B cell (primary cell): ENCODE measurements at regions not wholly inside any gene's neighbourhood (a gene's known extent, or its start where the extent isn't known, plus 50 kb on each side); places are given as distances from the start of the nearest gene placed in this dataset.

Experiments
- ATAC-seq: fragments of 200-7000 bp; cut with Tn5 transposase; one replicate; pipeline ENCODE4 v1.10.0; 2021; ENCODE audit warnings: low read depth, mild to moderate bottlenecking, moderate number of reproducible peaks, moderate library complexity
- CTCF ChIA-PET: fragments of 350-600 bp; sonication (Branson Sonifier 250); formaldehyde crosslinking; loops from one replicate; lab custom pipeline; 2021; ENCODE audit warnings: antibody characterized with exemption, inconsistent platforms; lab: Charles Lee
- POLR2A ChIA-PET: fragments of 350-600 bp; sonication (Branson Sonifier 250); formaldehyde crosslinking; loops from one replicate; lab custom pipeline; 2021; ENCODE audit warnings: antibody characterized with exemption; lab: Charles Lee
- DNase-seq: peaks from one replicate; pipeline ENCODE4 v3.0.0; 2013
- H2AFZ ChIP-seq: 2 replicates; pipeline ENCODE4 v1.6.1; 2012; ENCODE audit warnings: mild to moderate bottlenecking, low read depth, low read length; ENCODE audit not compliant: insufficient read depth, poor library complexity, severe bottlenecking
- H3K27ac ChIP-seq, 2 donors: 1 replicate in 1 of 2; 2 replicates in 1 of 2; pipeline ENCODE4 v1.5.1; 2012 to 2013; ENCODE audit warnings: low read length in 2 of 2, mild to moderate bottlenecking in 2 of 2, moderate library complexity in 1 of 2
- H3K27me3 ChIP-seq, 4 experiments: fragments of 200-600 bp in 1 of 4; sonication (generic) in 1 of 4; replicated peaks in 1 of 4; 1 replicate in 2 of 4; 2 replicates in 2 of 4; pipeline versions ENCODE4 v1.6.1 to v1.7.0; 2013 to 2016; ENCODE audit warnings: low read length in 3 of 4, mild to moderate bottlenecking in 2 of 4, mixed read lengths in 1 of 4, moderate library complexity in 1 of 4; ENCODE audit not compliant: insufficient read depth in 4 of 4, control insufficient read depth in 3 of 4; ENCODE audit errors: control extremely low read depth in 1 of 4
- H3K36me3 ChIP-seq, 2 experiments: replicated peaks in 1 of 2; 1 replicate in 1 of 2; 2 replicates in 1 of 2; pipeline versions ENCODE4 v1.6.1 to v1.7.1; 2013; ENCODE audit warnings: low read length in 1 of 2; ENCODE audit not compliant: insufficient read depth in 2 of 2, control insufficient read depth in 1 of 2; ENCODE audit errors: control extremely low read depth in 1 of 2, extremely low read depth in 1 of 2
- H3K4me1 ChIP-seq, 2 donors: fragments of 200-600 bp in 1 of 2; sonication (generic) in 1 of 2; 1 replicate in 1 of 2; 2 replicates in 1 of 2; pipeline versions ENCODE4 v1.5.1 to v1.6.1; 2013 to 2017; ENCODE audit warnings: low read length in 2 of 2; ENCODE audit not compliant: control insufficient read depth in 2 of 2, insufficient read depth in 2 of 2
- H3K4me2 ChIP-seq: replicated peaks from 2 replicates; pipeline ENCODE3; 2012; ENCODE audit warnings: mild to moderate bottlenecking, low read depth, low read length; ENCODE audit not compliant: poor library complexity, severe bottlenecking
- H3K4me3 ChIP-seq, 5 experiments: fragments of 200-600 bp in 1 of 5; sonication (generic) in 1 of 5; 1 replicate in 3 of 5; 2 replicates in 2 of 5; pipeline versions ENCODE4 v1.5.1 to v1.7.0; 2011 to 2016; ENCODE audit warnings: low read length in 4 of 5, mild to moderate bottlenecking in 4 of 5, low read depth in 2 of 5, control low read depth in 1 of 5, moderate library complexity in 1 of 5; ENCODE audit not compliant: insufficient read depth in 1 of 5; ENCODE audit errors: control extremely low read depth in 1 of 5, extremely low read depth in 1 of 5
- H3K79me2 ChIP-seq: fragments of 200-600 bp; sonication (generic); one replicate; pipeline ENCODE4 v1.6.0; 2016; ENCODE audit warnings: low read length; ENCODE audit not compliant: control insufficient read depth, insufficient read depth
- H3K9ac ChIP-seq: fragments of 200-600 bp; sonication (generic); 2 replicates; pipeline ENCODE4 v1.6.1; 2017; ENCODE audit warnings: mild to moderate bottlenecking, low read length, moderate library complexity
- H3K9me3 ChIP-seq, 3 donors: one replicate each; pipeline versions ENCODE4 v1.6.1 to v1.7.1; 2013; ENCODE audit warnings: low read length in 2 of 3; ENCODE audit not compliant: control insufficient read depth in 2 of 3, insufficient read depth in 1 of 3; ENCODE audit errors: control extremely low read depth in 1 of 3
- H4K20me1 ChIP-seq: 2 replicates; pipeline ENCODE4 v1.6.0; 2012; ENCODE audit warnings: mild to moderate bottlenecking, low read length; ENCODE audit not compliant: insufficient read depth, control insufficient read depth, poor library complexity, severe bottlenecking
- H3K27ac Mint-ChIP-seq: one replicate; pipeline ENCODE4 v1.8.0; 2021; ENCODE audit warnings: mixed read lengths
- H3K27me3 Mint-ChIP-seq: one replicate; pipeline ENCODE4 v1.8.0; 2021; ENCODE audit warnings: mixed read lengths
- H3K4me1 Mint-ChIP-seq: one replicate; pipeline ENCODE4 v1.8.0; 2021; ENCODE audit warnings: mixed read lengths
- H3K4me3 Mint-ChIP-seq: one replicate; pipeline ENCODE4 v1.8.0; 2021; ENCODE audit warnings: mixed read lengths
- H3K9me3 Mint-ChIP-seq: one replicate; pipeline ENCODE4 v1.8.0; 2022; ENCODE audit warnings: mixed read lengths; ENCODE audit not compliant: insufficient read depth
- CTCF ChIP-seq: fragments of 200-600 bp; IDR thresholded peaks from one replicate; pipeline ENCODE4 v1.8.0; 2022; ENCODE audit warnings: antibody characterized with exemption, mild to moderate bottlenecking
- EZH2 ChIP-seq: IDR thresholded peaks from 2 replicates; pipeline ENCODE4 v1.6.1; 2012; ENCODE audit warnings: borderline replicate concordance, low read depth, mild to moderate bottlenecking, moderate library complexity, low read length; ENCODE audit not compliant: insufficient read depth, poor library complexity, severe bottlenecking
- WGBS: methylation state at CpG from one replicate; pipeline ENCODE4 v1.1.5; 2013; ENCODE audit warnings: missing lambda C conversion rate; ENCODE audit not compliant: insufficient coverage; 5-methylcytosine and 5-hydroxymethylcytosine counted together
- intact Hi-C: fragments of 100-400 bp; cut with micrococcal nuclease; formaldehyde crosslinking; loops from one replicate; pipeline ENCODE4 v1.10.0; 2022

GRCh38 chr6:163948250-163948649, 533.7 kb downstream of the QKI start:
- ChIA-PET POLR2A (no interaction called here), CTCF (interaction anchor here (1.6 kb wide), 1 partner anchor 8 kb away, joined by 5 read pairs; no protein-coding TSS in a partner anchor)
- 70% methylated on average over 3 of the region's 5 CpGs for WGBS
- H3K4me2 ChIP-seq, result no peak overlapping the region
- Mint-ChIP-seq H3K4me1 (peaks cover 6% of the 10 kb centered on the region), H3K9me3 (no peaks in the 10 kb centered on the region), H3K4me3 (no peak overlapping the region), H3K27me3 (peaks cover 22% of the 10 kb centered on the region), H3K27ac (no peak overlapping the region)
- no peaks in the 10 kb centered on the region for H3K9me3 ChIP-seq
- no peaks in the 10 kb centered on the region for H3K79me2 ChIP-seq
- ATAC-seq (no peak), DNase-seq (no peak)
- peaks cover 0 to 9% (median 5%) of the 10 kb centered on the region in 4 experiments for H3K27me3 ChIP-seq
- TF ChIP-seq CTCF (no peak), EZH2 (no peak)
- H3K36me3 ChIP-seq, result no peaks in the 10 kb centered on the region
- no peaks in the 10 kb centered on the region for H4K20me1 ChIP-seq
- H3K4me1 ChIP-seq, result peaks cover 0 to 4% of the 10 kb centered on the region in 2 donors
- H3K9ac ChIP-seq, result no peak overlapping the region
- H3K4me3 ChIP-seq, result no peak overlapping the region
- no peak overlapping the region for H3K27ac ChIP-seq
- intact Hi-C loops, result no loop called here
- no peak overlapping the region for H2AFZ ChIP-seq

GRCh38 chr6:163947276-163947675, 532.8 kb downstream of the QKI start:
- no peaks in the 10 kb centered on the region for H3K9me3 ChIP-seq
- 100% methylated on average over 2 of the region's 3 CpGs for WGBS
- no peak overlapping the region for H3K4me2 ChIP-seq
- intact Hi-C loops, result no loop called here
- DNase-seq, result no peak
- Mint-ChIP-seq H3K27me3 (peaks cover 32% of the 10 kb centered on the region), H3K27ac (no peak overlapping the region), H3K9me3 (no peaks in the 10 kb centered on the region), H3K4me3 (no peak overlapping the region), H3K4me1 (peaks cover 6% of the 10 kb centered on the region)
- ChIA-PET CTCF (interaction anchor here (1.6 kb wide), 1 partner anchor 9 kb away, joined by 5 read pairs; no protein-coding TSS in a partner anchor), POLR2A (no interaction called here)
- no peak overlapping the region for H3K9ac ChIP-seq
- H3K4me3 ChIP-seq, result no peak overlapping the region
- H3K27me3 ChIP-seq, result peaks cover 0 to 14% (median 6%) of the 10 kb centered on the region in 4 experiments
- no peak overlapping the region for H3K27ac ChIP-seq
- no peaks in the 10 kb centered on the region for H3K36me3 ChIP-seq
- peaks cover 0 to 4% of the 10 kb centered on the region in 2 donors for H3K4me1 ChIP-seq
- H4K20me1 ChIP-seq, result no peaks in the 10 kb centered on the region
- ATAC-seq, result no peak
- TF ChIP-seq CTCF, result no peak
- no peak for TF ChIP-seq EZH2
- no peaks in the 10 kb centered on the region for H3K79me2 ChIP-seq
- no peak overlapping the region for H2AFZ ChIP-seq
